Upper lobe of left lung (tissue), 4 donors: ENCODE measurements at regions not wholly inside any gene's neighbourhood (a gene's known extent, or its start where the extent isn't known, plus 50 kb on each side); places are given as distances from the start of the nearest gene placed in this dataset.

Source experiments
- CTCF ChIP-seq, 6 experiments: fragments of 450-650 bp in 4 of 6; fragments of 200-600 bp in 2 of 6; sonication (generic) in 2 of 6; IDR thresholded peaks; one replicate each; pipeline ENCODE4 v1.5.1; 2016 to 2019; ENCODE audit warnings: antibody characterized with exemption in 6 of 6
- EP300 ChIP-seq, 4 donors: sonication (generic); formaldehyde crosslinking; IDR thresholded peaks; one replicate each; pipeline ENCODE4 v1.5.1; 2017; ENCODE audit warnings: antibody characterized with exemption in 4 of 4, control low read depth in 2 of 4
- POLR2A ChIP-seq, 4 donors: fragments of 450-650 bp; IDR thresholded peaks; one replicate each; pipeline ENCODE4 v1.5.1; 2016 to 2017; ENCODE audit warnings: antibody characterized with exemption in 4 of 4, mild to moderate bottlenecking in 2 of 4
- POLR2AphosphoS5 ChIP-seq, 2 donors: sonication (generic); formaldehyde crosslinking; IDR thresholded peaks; one replicate each; pipeline ENCODE4 v1.5.1; 2017; ENCODE audit warnings: antibody characterized with exemption in 2 of 2

- TF ChIP-seq POLR2AphosphoS5 (IDR thresholded peaks at IDR 0.05): no peak
- TF ChIP-seq CTCF (IDR thresholded peaks at IDR 0.05): no peak
- no peak for TF ChIP-seq EP300 (IDR thresholded peaks at IDR 0.05)
- no peak for TF ChIP-seq POLR2A (IDR thresholded peaks at IDR 0.05)
These were observed 184.4 kb downstream of the HAPSTR1 start for GRCh38 chr16:9275816-9276354.
